Thoracic aorta (tissue), 2 donors: ENCODE measurements at regions not wholly inside any gene's neighbourhood (a gene's known extent, or its start where the extent isn't known, plus 50 kb on each side); places are given as distances from the start of the nearest gene placed in this dataset.

Experiments used
- ATAC-seq: fragments of 150-250 bp; one replicate; pipeline ENCODE4 v1.8.0; 2017; ENCODE audit warnings: low read depth; ENCODE audit not compliant: insufficient number of reproducible peaks, low FRiP score
- DNase-seq: peaks from one replicate; pipeline ENCODE4 v3.0.0-alpha.2; 2020; ENCODE audit warnings: low spot score
- H3K27ac ChIP-seq, 2 donors: fragments of 200-600 bp; sonication (generic); 1 replicate in 1 of 2; 2 replicates in 1 of 2; pipeline ENCODE4 v1.5.1; 2016; ENCODE audit warnings: mild to moderate bottlenecking in 2 of 2, moderate library complexity in 2 of 2
- H3K27me3 ChIP-seq: fragments of 200-600 bp; sonication (generic); replicated peaks from 2 replicates; pipeline ENCODE4 v1.6.0; 2016; ENCODE audit warnings: mild to moderate bottlenecking; ENCODE audit not compliant: insufficient read depth
- H3K36me3 ChIP-seq: fragments of 200-600 bp; sonication (generic); one replicate; pipeline ENCODE4 v1.5.1; 2016
- H3K4me1 ChIP-seq, 2 donors: fragments of 200-600 bp; sonication (generic); 1 replicate in 1 of 2; 2 replicates in 1 of 2; pipeline versions ENCODE4 v1.5.1 to v1.6.0; 2016; ENCODE audit warnings: low read depth in 2 of 2, mild to moderate bottlenecking in 1 of 2; ENCODE audit not compliant: control insufficient read depth in 1 of 2
- H3K4me3 ChIP-seq: fragments of 200-600 bp; sonication (generic); 2 replicates; pipeline ENCODE4 v1.5.1; 2016; ENCODE audit warnings: mild to moderate bottlenecking
- H3K9me3 ChIP-seq: fragments of 200-600 bp; sonication (generic); 2 replicates; pipeline ENCODE4 v1.5.1; 2016
- CTCF ChIP-seq: fragments of 200-600 bp; sonication (generic); IDR thresholded peaks from one replicate; pipeline ENCODE4 v1.5.1; 2019; ENCODE audit warnings: antibody characterized with exemption

- H3K27me3 ChIP-seq: no peaks in the 10 kb centered on the region
- no peak overlapping the region for H3K27ac ChIP-seq
- no peak for TF ChIP-seq CTCF
- no peak for DNase-seq
- no peak for ATAC-seq
- H3K4me1 ChIP-seq: no peaks in the 10 kb centered on the region
- H3K36me3 ChIP-seq: no peaks in the 10 kb centered on the region
- no peaks in the 10 kb centered on the region for H3K9me3 ChIP-seq
- no peak overlapping the region for H3K4me3 ChIP-seq
Measured at GRCh38 chr20:60455272-60455671, 497.0 kb downstream of the CDH26 start.

GRCh38 chr20:60459212-60459611 lies 501.0 kb downstream of the CDH26 start:
- H3K4me1 ChIP-seq: no peaks in the 10 kb centered on the region
- TF ChIP-seq CTCF: no peak
- DNase-seq (no peak), ATAC-seq (no peak)
- no peaks in the 10 kb centered on the region for H3K27me3 ChIP-seq
- H3K36me3 ChIP-seq: no peaks in the 10 kb centered on the region
- no peak overlapping the region for H3K4me3 ChIP-seq
- H3K27ac ChIP-seq: no peak overlapping the region
- no peaks in the 10 kb centered on the region for H3K9me3 ChIP-seq

GRCh38 chr20:60461993-60462392 lies 503.8 kb downstream of the CDH26 start:
- no peak overlapping the region for H3K4me3 ChIP-seq
- DNase-seq (no peak), ATAC-seq (no peak)
- no peaks in the 10 kb centered on the region for H3K4me1 ChIP-seq
- no peaks in the 10 kb centered on the region for H3K36me3 ChIP-seq
- no peaks in the 10 kb centered on the region for H3K9me3 ChIP-seq
- no peak for TF ChIP-seq CTCF
- H3K27me3 ChIP-seq: no peaks in the 10 kb centered on the region
- H3K27ac ChIP-seq: no peak overlapping the region

- Histone ChIP-seq H3K36me3 (no peaks in the 10 kb centered on the region), H3K9me3 (no peaks in the 10 kb centered on the region), H3K4me1 (no peaks in the 10 kb centered on the region), H3K4me3 (no peak overlapping the region), H3K27ac (no peak overlapping the region), H3K27me3 (no peaks in the 10 kb centered on the region)
- TF ChIP-seq CTCF: no peak
- DNase-seq: no peak
- no peak for ATAC-seq
Measured at GRCh38 chr20:60463798-60464197, 505.6 kb downstream of the CDH26 start.

- no peak for TF ChIP-seq CTCF
- no peaks in the 10 kb centered on the region for H3K9me3 ChIP-seq
- H3K36me3 ChIP-seq: no peaks in the 10 kb centered on the region
- H3K27me3 ChIP-seq: no peaks in the 10 kb centered on the region
- no peaks in the 10 kb centered on the region for H3K4me1 ChIP-seq
- no peak for DNase-seq
- no peak overlapping the region for H3K4me3 ChIP-seq
- ATAC-seq: no peak
- H3K27ac ChIP-seq: no peak overlapping the region
Measured at GRCh38 chr20:60465439-60465838, 507.2 kb downstream of the CDH26 start.
